ACHN (cell line): ENCODE measurements at regions not wholly inside any gene's neighbourhood (a gene's known extent, or its start where the extent isn't known, plus 50 kb on each side); places are given as distances from the start of the nearest gene placed in this dataset.
"Not testable (repeated sequence)": the region's sequence is repeated elsewhere in the genome, so short reads cannot be mapped to it uniquely, and the experiment has no call there.

Experiments
- DNase-seq: peaks from one replicate; pipeline ENCODE4 v3.0.0-alpha.2; 2015
- in situ Hi-C: cut with HindIII; loops from 2 replicates; pipeline ENCODE4 v1.10.0; 2017; ENCODE audit warnings: low sequenced_read_pairs, low pct_ligation_motif_present, low pct_unique_long_range_greater_than_20kb

GRCh38 chr12:8385431-8385830 is 70.3 kb upstream of the CLEC6A start:
- in situ Hi-C loops, DNase-seq: not testable (repeated sequence)

GRCh38 chr12:8386661-8387060 is 69.1 kb upstream of the CLEC6A start:
- in situ Hi-C loops, DNase-seq: not testable (repeated sequence)

- in situ Hi-C loops, DNase-seq: not testable (repeated sequence)
Measured at GRCh38 chr12:8389296-8389695, 66.5 kb upstream of the CLEC6A start.

GRCh38 chr12:8390001-8390777 is 65.6 kb upstream of the CLEC6A start:
- in situ Hi-C loops: not testable (repeated sequence)
- peak; percentile 55 for DNase-seq

GRCh38 chr12:8396225-8397071 is 59.3 kb upstream of the CLEC6A start:
- DNase-seq: peak; percentile 62
- in situ Hi-C loops: not testable (repeated sequence)

GRCh38 chr12:8397378-8397777 is 58.4 kb upstream of the CLEC6A start:
- in situ Hi-C loops, DNase-seq: not testable (repeated sequence)

- DNase-seq, in situ Hi-C loops: not testable (repeated sequence)
Measured at GRCh38 chr12:8399496-8400034, 56.2 kb upstream of the CLEC6A start.

- in situ Hi-C loops, DNase-seq: not testable (repeated sequence)
Measured at GRCh38 chr12:8403834-8404233, 51.9 kb upstream of the CLEC6A start.

- DNase-seq, in situ Hi-C loops: not testable (repeated sequence)
Measured at GRCh38 chr12:8404341-8404740, 51.4 kb upstream of the CLEC6A start.
